Natural killer cell treated with Interleukin-12 subunit alpha and Interleukin-12 subunit beta and Interleukin-15 and Interleukin-18, amount 100 ng/mL, for 72 hours (primary cell): ENCODE measurements at regions not wholly inside any gene's neighbourhood (a gene's known extent, or its start where the extent isn't known, plus 50 kb on each side); places are given as distances from the start of the nearest gene placed in this dataset.

Experiments used
- ATAC-seq, 2 donors: fragments of 150-1000 bp; cut with Tn5 transposase in 1 of 2; sonication (Bioruptor Pico), chemical (Tn5 transposase) in 1 of 2; 2 replicates each; pipeline ENCODE4 v1.10.0; 2021
- DNase-seq: peaks from one replicate; pipeline ENCODE4 v3.0.0; 2022; ENCODE audit warnings: low spot score
- H3K27ac Mint-ChIP-seq, 2 donors: 1 replicate in 1 of 2; 2 replicates in 1 of 2; pipeline ENCODE4 v1.8.0; 2022; ENCODE audit warnings: mixed read lengths in 2 of 2, mild to moderate bottlenecking in 1 of 2, moderate library complexity in 1 of 2
- H3K27me3 Mint-ChIP-seq, 2 donors: 1 replicate in 1 of 2; 2 replicates in 1 of 2; pipeline ENCODE4 v1.8.0; 2022; ENCODE audit warnings: mixed read lengths in 2 of 2
- H3K36me3 Mint-ChIP-seq: one replicate; pipeline ENCODE4 v1.8.0; 2022; ENCODE audit warnings: mixed read lengths
- H3K4me1 Mint-ChIP-seq, 2 donors: 1 replicate in 1 of 2; 2 replicates in 1 of 2; pipeline ENCODE4 v1.8.0; 2022; ENCODE audit warnings: low read depth in 2 of 2, mixed read lengths in 2 of 2, mild to moderate bottlenecking in 1 of 2
- H3K4me3 Mint-ChIP-seq: one replicate; pipeline ENCODE4 v1.8.0; 2022; ENCODE audit warnings: mixed read lengths
- H3K9me3 Mint-ChIP-seq: 2 replicates; pipeline ENCODE4 v1.8.0; 2022; ENCODE audit warnings: mixed read lengths

GRCh38 chr7:84617265-84618030, 422.9 kb upstream of the SEMA3A start:
- Mint-ChIP-seq H3K27me3 (no peaks in the 10 kb centered on the region), H3K4me1 (no peaks in the 10 kb centered on the region), H3K36me3 (peaks cover 4% of the 10 kb centered on the region), H3K27ac (no peak overlapping the region), H3K9me3 (peaks cover 11% of the 10 kb centered on the region), H3K4me3 (no peak overlapping the region)
- ATAC-seq = no peak
- no peak for DNase-seq

GRCh38 chr7:84614821-84615501, 420.4 kb upstream of the SEMA3A start:
- Mint-ChIP-seq H3K27ac (no peak overlapping the region), H3K36me3 (peaks cover 4% of the 10 kb centered on the region), H3K9me3 (peaks cover 11% of the 10 kb centered on the region), H3K4me1 (no peaks in the 10 kb centered on the region), H3K27me3 (no peaks in the 10 kb centered on the region), H3K4me3 (no peak overlapping the region)
- DNase-seq (no peak), ATAC-seq (no peak)

GRCh38 chr7:84612981-84613681, 418.5 kb upstream of the SEMA3A start:
- no peak overlapping the region for H3K27ac Mint-ChIP-seq
- H3K4me3 Mint-ChIP-seq = no peak overlapping the region
- H3K27me3 Mint-ChIP-seq = no peaks in the 10 kb centered on the region
- no peak for DNase-seq
- H3K36me3 Mint-ChIP-seq = peaks cover 4% of the 10 kb centered on the region
- no peak for ATAC-seq
- peaks cover 18% of the 10 kb centered on the region for H3K9me3 Mint-ChIP-seq
- H3K4me1 Mint-ChIP-seq = no peaks in the 10 kb centered on the region

GRCh38 chr7:84611391-84611790, 416.8 kb upstream of the SEMA3A start:
- no peak overlapping the region for H3K27ac Mint-ChIP-seq
- no peak overlapping the region for H3K4me3 Mint-ChIP-seq
- ATAC-seq (no peak), DNase-seq (no peak)
- no peaks in the 10 kb centered on the region for H3K4me1 Mint-ChIP-seq
- H3K9me3 Mint-ChIP-seq = peaks cover 17% of the 10 kb centered on the region
- H3K36me3 Mint-ChIP-seq = no peaks in the 10 kb centered on the region
- no peaks in the 10 kb centered on the region for H3K27me3 Mint-ChIP-seq

GRCh38 chr7:84610390-84610789, 415.8 kb upstream of the SEMA3A start:
- peaks cover 16% of the 10 kb centered on the region for H3K9me3 Mint-ChIP-seq
- no peak overlapping the region for H3K27ac Mint-ChIP-seq
- H3K27me3 Mint-ChIP-seq = no peaks in the 10 kb centered on the region
- ATAC-seq = no peak
- no peaks in the 10 kb centered on the region for H3K4me1 Mint-ChIP-seq
- no peak for DNase-seq
- H3K4me3 Mint-ChIP-seq = no peak overlapping the region
- H3K36me3 Mint-ChIP-seq = no peaks in the 10 kb centered on the region

- H3K36me3 Mint-ChIP-seq = peaks cover 7% of the 10 kb centered on the region
- peaks cover 26% of the 10 kb centered on the region for H3K9me3 Mint-ChIP-seq
- no peak overlapping the region for H3K27ac Mint-ChIP-seq
- no peaks in the 10 kb centered on the region for H3K27me3 Mint-ChIP-seq
- DNase-seq (no peak), ATAC-seq (no peak)
- H3K4me1 Mint-ChIP-seq = no peaks in the 10 kb centered on the region
- no peak overlapping the region for H3K4me3 Mint-ChIP-seq
These were observed 410.7 kb upstream of the SEMA3A start for GRCh38 chr7:84605301-84605700.

GRCh38 chr7:84603545-84603944, 409.0 kb upstream of the SEMA3A start:
- no peak for ATAC-seq

GRCh38 chr7:84595026-84595425, 400.4 kb upstream of the SEMA3A start:
- Mint-ChIP-seq H3K4me3 (no peak overlapping the region), H3K9me3 (peaks cover 27% of the 10 kb centered on the region), H3K27ac (no peak overlapping the region), H3K36me3 (peaks cover 4% of the 10 kb centered on the region), H3K27me3 (no peaks in the 10 kb centered on the region), H3K4me1 (no peaks in the 10 kb centered on the region)
- DNase-seq (no peak), ATAC-seq (no peak)

More at GRCh38 chr7:84603545-84603944, 409.0 kb upstream of the SEMA3A start:
- DNase-seq = no peak
- Mint-ChIP-seq H3K9me3 (peaks cover 26% of the 10 kb centered on the region), H3K27ac (no peak overlapping the region), H3K4me1 (no peaks in the 10 kb centered on the region), H3K4me3 (no peak overlapping the region), H3K36me3 (peaks cover 7% of the 10 kb centered on the region), H3K27me3 (no peaks in the 10 kb centered on the region)

- no peak overlapping the region for H3K4me3 Mint-ChIP-seq
These were observed 397.3 kb upstream of the SEMA3A start for GRCh38 chr7:84591897-84592296.

GRCh38 chr7:84589012-84589411, 394.4 kb upstream of the SEMA3A start:
- Mint-ChIP-seq H3K4me1 (no peaks in the 10 kb centered on the region), H3K9me3 (peaks cover 28% of the 10 kb centered on the region), H3K27me3 (no peaks in the 10 kb centered on the region), H3K36me3 (peaks cover 4% of the 10 kb centered on the region), H3K27ac (no peak overlapping the region), H3K4me3 (no peak overlapping the region)
- no peak for ATAC-seq
- no peak for DNase-seq

More at GRCh38 chr7:84591897-84592296, 397.3 kb upstream of the SEMA3A start:
- Mint-ChIP-seq H3K36me3 (peaks cover 4% of the 10 kb centered on the region), H3K27ac (no peak overlapping the region), H3K9me3 (peaks cover 23% of the 10 kb centered on the region), H3K27me3 (no peaks in the 10 kb centered on the region), H3K4me1 (no peaks in the 10 kb centered on the region)
- no peak for DNase-seq
- no peak for ATAC-seq

GRCh38 chr7:84583331-84583730, 388.7 kb upstream of the SEMA3A start:
- Mint-ChIP-seq H3K36me3 (no peaks in the 10 kb centered on the region), H3K9me3 (peaks cover 16% of the 10 kb centered on the region), H3K27me3 (no peaks in the 10 kb centered on the region), H3K27ac (no peak overlapping the region), H3K4me1 (no peaks in the 10 kb centered on the region), H3K4me3 (no peak overlapping the region)
- ATAC-seq (no peak), DNase-seq (no peak)

- ATAC-seq = no peak
- peaks cover 16% of the 10 kb centered on the region for H3K9me3 Mint-ChIP-seq
- H3K4me1 Mint-ChIP-seq = no peaks in the 10 kb centered on the region
- H3K4me3 Mint-ChIP-seq = no peak overlapping the region
- H3K36me3 Mint-ChIP-seq = no peaks in the 10 kb centered on the region
- DNase-seq = no peak
- H3K27ac Mint-ChIP-seq = no peak overlapping the region
- no peaks in the 10 kb centered on the region for H3K27me3 Mint-ChIP-seq
These were observed 388.2 kb upstream of the SEMA3A start for GRCh38 chr7:84582747-84583146.

- Mint-ChIP-seq H3K27ac (no peak overlapping the region), H3K4me3 (no peak overlapping the region), H3K4me1 (no peaks in the 10 kb centered on the region), H3K27me3 (no peaks in the 10 kb centered on the region), H3K36me3 (no peaks in the 10 kb centered on the region), H3K9me3 (peaks cover 3% of the 10 kb centered on the region)
- no peak for ATAC-seq
- no peak for DNase-seq
These were observed 384.2 kb upstream of the SEMA3A start for GRCh38 chr7:84578825-84579224.

GRCh38 chr7:84568781-84569180, 374.2 kb upstream of the SEMA3A start:
- Mint-ChIP-seq H3K4me1 (no peaks in the 10 kb centered on the region), H3K4me3 (no peak overlapping the region), H3K36me3 (peaks cover 10% of the 10 kb centered on the region), H3K27ac (no peak overlapping the region), H3K27me3 (no peaks in the 10 kb centered on the region), H3K9me3 (peaks cover 10% of the 10 kb centered on the region)
- no peak for ATAC-seq
- no peak for DNase-seq
